Neural cell (in vitro differentiated cells): ENCODE measurements at regions not wholly inside any gene's neighbourhood (a gene's known extent, or its start where the extent isn't known, plus 50 kb on each side); places are given as distances from the start of the nearest gene placed in this dataset.

Experiments
- H2AFZ ChIP-seq: fragments of 200-600, 300-800 bp; sonication (generic), shearing (Covaris generic); 2 replicates; pipeline ENCODE4 v1.6.0; 2014; ENCODE audit warnings: low read depth, mild to moderate bottlenecking, antibody characterized with exemption, low read length, moderate library complexity
- H3F3A ChIP-seq: fragments of 200-600 bp; shearing (Covaris generic); 2 replicates; pipeline ENCODE4 v1.6.1; 2016; ENCODE audit warnings: mild to moderate bottlenecking, moderate library complexity, mixed read lengths, antibody characterized with exemption, low read length; ENCODE audit not compliant: insufficient read depth, poor library complexity, severe bottlenecking
- H3K27ac ChIP-seq: fragments of 200-600, 300-800 bp; sonication (generic), shearing (Covaris generic); 2 replicates; pipeline ENCODE4 v1.5.1; 2014; ENCODE audit warnings: mild to moderate bottlenecking, low read length, moderate library complexity
- H3K27me3 ChIP-seq: fragments of 300-800, 200-600 bp; sonication (generic), shearing (Covaris generic); 2 replicates; pipeline ENCODE4 v1.6.0; 2014; ENCODE audit warnings: mild to moderate bottlenecking, low read depth, low read length, moderate library complexity; ENCODE audit not compliant: insufficient read depth
- H3K36me3 ChIP-seq: fragments of 300-800, 200-600 bp; sonication (generic), shearing (Covaris generic); 2 replicates; pipeline ENCODE4 v1.5.1; 2014; ENCODE audit warnings: mild to moderate bottlenecking, antibody characterized with exemption, low read length, moderate library complexity; ENCODE audit not compliant: insufficient read depth
- H3K4me2 ChIP-seq: fragments of 300-800, 200-600 bp; sonication (generic), shearing (Covaris generic); 2 replicates; pipeline ENCODE4 v1.6.0; 2014; ENCODE audit warnings: mild to moderate bottlenecking, low read length
- H3K4me3 ChIP-seq: fragments of 300-800, 200-600 bp; sonication (generic), shearing (Covaris generic); 2 replicates; pipeline ENCODE4 v1.5.1; 2014; ENCODE audit warnings: mild to moderate bottlenecking, low read length, moderate library complexity
- H3K79me2 ChIP-seq: fragments of 200-600 bp; shearing (Covaris generic); replicated peaks from 2 replicates; pipeline ENCODE4 v1.6.0; 2014; ENCODE audit warnings: mild to moderate bottlenecking, low read length, moderate library complexity; ENCODE audit not compliant: insufficient read depth
- H3K9ac ChIP-seq: fragments of 300-800, 200-600 bp; sonication (generic), shearing (Covaris generic); 2 replicates; pipeline ENCODE4 v1.6.1; 2016; ENCODE audit warnings: mild to moderate bottlenecking, low read length, mixed read lengths
- H3K9me2 ChIP-seq: fragments of 200-600 bp; shearing (Covaris generic); 2 replicates; pipeline ENCODE4 v1.6.1; 2016; ENCODE audit warnings: mild to moderate bottlenecking, low read length, mixed read lengths; ENCODE audit not compliant: insufficient read depth
- H3K9me3 ChIP-seq: fragments of 200-600, 300-800 bp; sonication (generic), shearing (Covaris generic); 2 replicates; pipeline ENCODE4 v1.6.1; 2016; ENCODE audit warnings: mild to moderate bottlenecking, mixed run types, low read length, moderate library complexity, mixed read lengths
- H4K20me1 ChIP-seq: fragments of 200-600 bp; shearing (Covaris generic); 2 replicates; pipeline ENCODE4 v1.6.1; 2016; ENCODE audit warnings: mild to moderate bottlenecking, mixed run types; ENCODE audit not compliant: insufficient read depth
- CTCF ChIP-seq: fragments of 450-650 bp; IDR thresholded peaks from 2 replicates; pipeline ENCODE4 v1.5.1; 2014; ENCODE audit warnings: antibody characterized with exemption, mild to moderate bottlenecking, moderate library complexity; ENCODE audit not compliant: poor library complexity, severe bottlenecking
- EP300 ChIP-seq: fragments of 450-650 bp; conservative IDR thresholded peaks from 2 replicates; pipeline ENCODE4 v1.6.1; 2014; ENCODE audit warnings: antibody characterized with exemption, mild to moderate bottlenecking, moderate library complexity; ENCODE audit not compliant: poor library complexity, severe bottlenecking
- EZH2 ChIP-seq: fragments of 200-600, 300-800 bp; shearing (Covaris generic), sonication (generic); IDR thresholded peaks from 2 replicates; pipeline ENCODE4 v1.6.1; 2014; ENCODE audit warnings: antibody characterized with exemption, low read length, borderline replicate concordance, mild to moderate bottlenecking; ENCODE audit not compliant: insufficient read depth, poor library complexity, severe bottlenecking
- MXI1 ChIP-seq: fragments of 450-650 bp; conservative IDR thresholded peaks from 2 replicates; pipeline ENCODE4 v1.6.1; 2014; ENCODE audit warnings: antibody characterized with exemption, mild to moderate bottlenecking; ENCODE audit not compliant: poor library complexity, severe bottlenecking
- POLR2AphosphoS5 ChIP-seq: IDR thresholded peaks from 2 replicates; pipeline ENCODE4 v1.6.1; 2012
- RAD21 ChIP-seq: fragments of 450-650 bp; conservative IDR thresholded peaks from 2 replicates; pipeline ENCODE4 v1.6.1; 2014; ENCODE audit warnings: antibody characterized with exemption, mild to moderate bottlenecking, moderate library complexity
- REST ChIP-seq: IDR thresholded peaks from 2 replicates; pipeline ENCODE4 v1.6.1; 2012; ENCODE audit warnings: borderline replicate concordance
- SMC3 ChIP-seq: fragments of 450-650 bp; conservative IDR thresholded peaks from 2 replicates; pipeline ENCODE4 v1.6.1; 2014; ENCODE audit warnings: antibody characterized with exemption, mild to moderate bottlenecking, moderate library complexity; ENCODE audit not compliant: poor library complexity
- TAF1 ChIP-seq: IDR thresholded peaks from 2 replicates; pipeline ENCODE4 v1.6.1; 2012; ENCODE audit warnings: low read depth

- no peaks in the 10 kb centered on the region for H3K9me3 ChIP-seq
- no peak for TF ChIP-seq TAF1
- TF ChIP-seq SMC3 = no peak
- TF ChIP-seq REST = no peak
- TF ChIP-seq MXI1 = no peak
- no peak for TF ChIP-seq CTCF
- no peak for TF ChIP-seq RAD21
- TF ChIP-seq POLR2AphosphoS5 = no peak
- TF ChIP-seq EP300 = no peak
- TF ChIP-seq EZH2 = no peak
- H3K9ac ChIP-seq = no peak overlapping the region
Measured at GRCh38 chr1:82319546-82319945, 518.8 kb downstream of the ADGRL2 start.

GRCh38 chr1:82318921-82319320 lies 518.2 kb downstream of the ADGRL2 start:
- TF ChIP-seq EP300 (no peak), TAF1 (no peak), MXI1 (no peak), RAD21 (no peak), REST (no peak), CTCF (no peak)
- Histone ChIP-seq H3K4me3 (no peak overlapping the region), H3K9ac (no peak overlapping the region), H3F3A (no peaks in the 10 kb centered on the region), H3K27me3 (no peaks in the 10 kb centered on the region), H3K27ac (no peak overlapping the region), H4K20me1 (no peaks in the 10 kb centered on the region), H3K9me2 (no peaks in the 10 kb centered on the region), H3K9me3 (no peaks in the 10 kb centered on the region), H3K4me2 (no peak overlapping the region), H2AFZ (no peak overlapping the region), H3K79me2 (no peaks in the 10 kb centered on the region), H3K36me3 (no peaks in the 10 kb centered on the region)

More at GRCh38 chr1:82319546-82319945, 518.8 kb downstream of the ADGRL2 start:
- no peak overlapping the region for H3K27ac ChIP-seq
- no peaks in the 10 kb centered on the region for H4K20me1 ChIP-seq
- no peak overlapping the region for H3K4me3 ChIP-seq
- H3K27me3 ChIP-seq = no peaks in the 10 kb centered on the region
- no peaks in the 10 kb centered on the region for H3F3A ChIP-seq
- no peaks in the 10 kb centered on the region for H3K36me3 ChIP-seq
- H3K4me2 ChIP-seq = no peak overlapping the region
- no peaks in the 10 kb centered on the region for H3K9me2 ChIP-seq
- H2AFZ ChIP-seq = no peak overlapping the region
- H3K79me2 ChIP-seq = no peaks in the 10 kb centered on the region
